Smooth muscle cell (in vitro differentiated cells): ENCODE measurements at regions not wholly inside any gene's neighbourhood (a gene's known extent, or its start where the extent isn't known, plus 50 kb on each side); places are given as distances from the start of the nearest gene placed in this dataset.

Experiments used
- DNase-seq: peaks from one replicate; lab custom pipeline; 2025; ENCODE audit not compliant: unreplicated experiment; lab: John Stamatoyannopoulos, UW
- H2AFZ ChIP-seq: fragments of 200-600 bp; sonication (generic); 2 replicates; pipeline ENCODE4 v1.6.0; 2016; ENCODE audit warnings: antibody characterized with exemption, low read depth, mild to moderate bottlenecking
- H3F3A ChIP-seq: fragments of 200-600 bp; sonication (generic); 2 replicates; pipeline ENCODE4 v1.6.0; 2017; ENCODE audit warnings: antibody characterized with exemption, low read depth
- H3K27ac ChIP-seq: fragments of 200-600 bp; sonication (generic); 2 replicates; pipeline ENCODE4 v1.5.1; 2016; ENCODE audit warnings: low read depth, mild to moderate bottlenecking
- H3K27me3 ChIP-seq: fragments of 200-600 bp; sonication (generic); 2 replicates; pipeline ENCODE4 v1.6.1; 2016; ENCODE audit warnings: low read depth, mild to moderate bottlenecking
- H3K36me3 ChIP-seq: fragments of 200-600 bp; sonication (generic); 2 replicates; pipeline ENCODE4 v1.5.1; 2016; ENCODE audit warnings: low read depth
- H3K4me1 ChIP-seq: fragments of 200-600 bp; sonication (generic); 2 replicates; pipeline ENCODE4 v1.5.1; 2016; ENCODE audit warnings: low read depth
- H3K4me2 ChIP-seq: fragments of 200-600 bp; sonication (generic); 2 replicates; pipeline ENCODE4 v1.6.0; 2016; ENCODE audit warnings: mild to moderate bottlenecking
- H3K4me3 ChIP-seq: fragments of 200-600 bp; sonication (generic); 2 replicates; pipeline ENCODE4 v1.5.1; 2016; ENCODE audit warnings: mild to moderate bottlenecking
- H3K79me2 ChIP-seq: fragments of 200-600 bp; sonication (generic); 2 replicates; pipeline ENCODE4 v1.6.0; 2016; ENCODE audit warnings: low read depth, mild to moderate bottlenecking
- H3K9ac ChIP-seq: fragments of 200-600 bp; sonication (generic); 2 replicates; pipeline ENCODE4 v1.6.0; 2016; ENCODE audit warnings: low read depth
- H3K9me3 ChIP-seq: fragments of 200-600 bp; sonication (generic); replicated peaks from 2 replicates; pipeline ENCODE4 v1.5.1; 2016; ENCODE audit warnings: low read depth
- H4K20me1 ChIP-seq: fragments of 200-600 bp; sonication (generic); 2 replicates; pipeline ENCODE4 v1.6.0; 2016; ENCODE audit warnings: low read depth
- WGBS: methylation state at CpG from one replicate; pipeline ENCODE4 v1.1.7; 2016; ENCODE audit warnings: low lambda C conversion rate; 5-methylcytosine and 5-hydroxymethylcytosine counted together
- TF ChIP-seq, protein P1 (sequence below): fragments of 200-600 bp; sonication (generic); IDR thresholded peaks from 2 replicates; pipeline ENCODE4 v1.5.1; 2017; ENCODE audit warnings: borderline replicate concordance, mild to moderate bottlenecking, antibody characterized with exemption; ENCODE audit not compliant: insufficient read depth, poor library complexity, severe bottlenecking

GRCh38 chr13:112170823-112171569 is 104.0 kb downstream of the SOX1 start:
- Histone ChIP-seq H3K4me1 (no peaks in the 10 kb centered on the region), H3K36me3 (no peaks in the 10 kb centered on the region), H3K27ac (no peak overlapping the region), H3K4me3 (no peak overlapping the region), H4K20me1 (no peaks in the 10 kb centered on the region), H3K27me3 (peaks cover 12% of the 10 kb centered on the region), H3F3A (no peaks in the 10 kb centered on the region), H2AFZ (no peak overlapping the region), H3K4me2 (no peak overlapping the region), H3K9ac (no peak overlapping the region), H3K9me3 (no peaks in the 10 kb centered on the region), H3K79me2 (no peaks in the 10 kb centered on the region)
- TF ChIP-seq, protein P1, sequence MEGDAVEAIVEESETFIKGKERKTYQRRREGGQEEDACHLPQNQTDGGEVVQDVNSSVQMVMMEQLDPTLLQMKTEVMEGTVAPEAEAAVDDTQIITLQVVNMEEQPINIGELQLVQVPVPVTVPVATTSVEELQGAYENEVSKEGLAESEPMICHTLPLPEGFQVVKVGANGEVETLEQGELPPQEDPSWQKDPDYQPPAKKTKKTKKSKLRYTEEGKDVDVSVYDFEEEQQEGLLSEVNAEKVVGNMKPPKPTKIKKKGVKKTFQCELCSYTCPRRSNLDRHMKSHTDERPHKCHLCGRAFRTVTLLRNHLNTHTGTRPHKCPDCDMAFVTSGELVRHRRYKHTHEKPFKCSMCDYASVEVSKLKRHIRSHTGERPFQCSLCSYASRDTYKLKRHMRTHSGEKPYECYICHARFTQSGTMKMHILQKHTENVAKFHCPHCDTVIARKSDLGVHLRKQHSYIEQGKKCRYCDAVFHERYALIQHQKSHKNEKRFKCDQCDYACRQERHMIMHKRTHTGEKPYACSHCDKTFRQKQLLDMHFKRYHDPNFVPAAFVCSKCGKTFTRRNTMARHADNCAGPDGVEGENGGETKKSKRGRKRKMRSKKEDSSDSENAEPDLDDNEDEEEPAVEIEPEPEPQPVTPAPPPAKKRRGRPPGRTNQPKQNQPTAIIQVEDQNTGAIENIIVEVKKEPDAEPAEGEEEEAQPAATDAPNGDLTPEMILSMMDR = no peak
- 94% methylated on average over 15 of the region's 15 CpGs for WGBS
- DNase-seq = no peak

GRCh38 chr13:112171570-112171965 is 104.6 kb downstream of the SOX1 start:
- Histone ChIP-seq H2AFZ (no peak overlapping the region), H3K9me3 (no peaks in the 10 kb centered on the region), H3K9ac (no peak overlapping the region), H3K4me3 (no peak overlapping the region), H3K4me1 (no peaks in the 10 kb centered on the region), H4K20me1 (no peaks in the 10 kb centered on the region), H3K27ac (no peak overlapping the region), H3K79me2 (no peaks in the 10 kb centered on the region), H3K36me3 (no peaks in the 10 kb centered on the region), H3K4me2 (no peak overlapping the region), H3F3A (no peaks in the 10 kb centered on the region), H3K27me3 (peaks cover 12% of the 10 kb centered on the region)
- TF ChIP-seq, protein P1 = no peak
- 93% methylated on average over 13 of the region's 13 CpGs for WGBS
- DNase-seq = no peak

- H2AFZ ChIP-seq = no peak overlapping the region
- 83% methylated on average over 9 of the region's 9 CpGs for WGBS
- no peaks in the 10 kb centered on the region for H4K20me1 ChIP-seq
- no peak overlapping the region for H3K27ac ChIP-seq
- H3K27me3 ChIP-seq = peaks cover 9% of the 10 kb centered on the region
- no peak overlapping the region for H3K4me2 ChIP-seq
- no peak overlapping the region for H3K4me3 ChIP-seq
- no peaks in the 10 kb centered on the region for H3K4me1 ChIP-seq
- TF ChIP-seq, protein P1 = no peak
- H3F3A ChIP-seq = no peaks in the 10 kb centered on the region
- H3K36me3 ChIP-seq = no peaks in the 10 kb centered on the region
- H3K9ac ChIP-seq = no peak overlapping the region
- H3K9me3 ChIP-seq = no peaks in the 10 kb centered on the region
- no peaks in the 10 kb centered on the region for H3K79me2 ChIP-seq
- no peak for DNase-seq
Observed at GRCh38 chr13:112172017-112172416, 105.1 kb downstream of the SOX1 start.
